Prostate gland (tissue), 2 donors: ENCODE measurements at regions not wholly inside any gene's neighbourhood (a gene's known extent, or its start where the extent isn't known, plus 50 kb on each side); places are given as distances from the start of the nearest gene placed in this dataset.

ENCODE experiments used
- POLR2AphosphoS5 ChIP-seq: sonication (generic); formaldehyde crosslinking; IDR thresholded peaks from one replicate; pipeline ENCODE4 v1.6.1; 2017; ENCODE audit warnings: antibody characterized with exemption
- TF ChIP-seq, protein P1 (sequence below), 4 experiments: fragments of 200-600 bp in 2 of 4; fragments of 450-650 bp in 2 of 4; sonication (generic) in 2 of 4; IDR thresholded peaks; 1 replicate in 3 of 4; 2 replicates in 1 of 4; pipeline ENCODE4 v1.5.1; 2016 to 2019; ENCODE audit warnings: antibody characterized with exemption in 4 of 4, mild to moderate bottlenecking in 2 of 4, moderate library complexity in 2 of 4

DNA sequence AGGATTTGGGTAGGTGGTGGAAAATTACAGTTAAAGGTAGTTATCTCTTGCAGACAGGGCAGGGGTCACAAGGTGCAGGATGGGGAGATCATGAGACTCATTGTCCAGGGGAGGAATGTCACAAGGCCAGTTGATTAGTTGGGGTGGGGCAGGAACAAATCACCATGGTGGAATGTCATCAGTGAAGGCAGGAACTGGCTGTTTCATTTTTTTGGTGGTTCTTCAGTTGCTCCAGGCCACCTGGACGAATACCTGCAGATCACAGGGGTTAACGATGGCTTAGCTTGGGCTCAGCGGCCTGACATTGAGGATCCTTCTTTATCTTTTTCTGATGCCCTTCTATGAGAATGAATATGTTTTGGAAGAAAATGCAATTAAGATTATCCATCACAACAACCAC is 87.1 kb downstream of the KPNA2 start:
- TF ChIP-seq POLR2AphosphoS5: no peak
- TF ChIP-seq, protein P1, sequence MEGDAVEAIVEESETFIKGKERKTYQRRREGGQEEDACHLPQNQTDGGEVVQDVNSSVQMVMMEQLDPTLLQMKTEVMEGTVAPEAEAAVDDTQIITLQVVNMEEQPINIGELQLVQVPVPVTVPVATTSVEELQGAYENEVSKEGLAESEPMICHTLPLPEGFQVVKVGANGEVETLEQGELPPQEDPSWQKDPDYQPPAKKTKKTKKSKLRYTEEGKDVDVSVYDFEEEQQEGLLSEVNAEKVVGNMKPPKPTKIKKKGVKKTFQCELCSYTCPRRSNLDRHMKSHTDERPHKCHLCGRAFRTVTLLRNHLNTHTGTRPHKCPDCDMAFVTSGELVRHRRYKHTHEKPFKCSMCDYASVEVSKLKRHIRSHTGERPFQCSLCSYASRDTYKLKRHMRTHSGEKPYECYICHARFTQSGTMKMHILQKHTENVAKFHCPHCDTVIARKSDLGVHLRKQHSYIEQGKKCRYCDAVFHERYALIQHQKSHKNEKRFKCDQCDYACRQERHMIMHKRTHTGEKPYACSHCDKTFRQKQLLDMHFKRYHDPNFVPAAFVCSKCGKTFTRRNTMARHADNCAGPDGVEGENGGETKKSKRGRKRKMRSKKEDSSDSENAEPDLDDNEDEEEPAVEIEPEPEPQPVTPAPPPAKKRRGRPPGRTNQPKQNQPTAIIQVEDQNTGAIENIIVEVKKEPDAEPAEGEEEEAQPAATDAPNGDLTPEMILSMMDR (IDR thresholded peaks at IDR 0.05): no peak
